GM23338 (cell line): ENCODE measurements at regions not wholly inside any gene's neighbourhood (a gene's known extent, or its start where the extent isn't known, plus 50 kb on each side); places are given as distances from the start of the nearest gene placed in this dataset.

Experiments used
- ATAC-seq: fragments of 200-7000 bp; cut with Tn5 transposase; 3 replicates; pipeline ENCODE4 v1.9.1; 2020
- DNase-seq: peaks from one replicate; pipeline ENCODE4 v3.0.0-alpha.2; 2015; ENCODE audit warnings: low spot score
- H2AFZ ChIP-seq: fragments of 200-600 bp; sonication (generic); 2 replicates; pipeline ENCODE4 v1.8.0; 2016; ENCODE audit warnings: antibody characterized with exemption, mild to moderate bottlenecking, moderate library complexity
- H3F3A ChIP-seq: fragments of 200-600 bp; sonication (generic); replicated peaks from 2 replicates; pipeline ENCODE4 v1.8.0; 2017; ENCODE audit warnings: antibody characterized with exemption, mixed run types, low read depth
- H3K27ac ChIP-seq: fragments of 200-600 bp; sonication (generic); 2 replicates; pipeline ENCODE4 v1.6.1; 2016; ENCODE audit warnings: low read depth
- H3K27me3 ChIP-seq: fragments of 200-600 bp; sonication (generic); 2 replicates; pipeline ENCODE4 v1.8.0; 2016; ENCODE audit warnings: mild to moderate bottlenecking, mixed run types, moderate library complexity; ENCODE audit not compliant: insufficient read depth
- H3K36me3 ChIP-seq: fragments of 200-600 bp; sonication (generic); 2 replicates; pipeline ENCODE4 v1.8.0; 2016; ENCODE audit warnings: mild to moderate bottlenecking; ENCODE audit not compliant: insufficient read depth
- H3K4me1 ChIP-seq: fragments of 200-600 bp; sonication (generic); 2 replicates; pipeline ENCODE4 v1.8.0; 2016; ENCODE audit warnings: mild to moderate bottlenecking, moderate library complexity; ENCODE audit not compliant: insufficient read depth
- H3K4me2 ChIP-seq: fragments of 200-600 bp; sonication (generic); 2 replicates; pipeline ENCODE4 v1.7.1; 2017; ENCODE audit warnings: mixed run types
- H3K4me3 ChIP-seq: fragments of 200-600 bp; sonication (generic); 2 replicates; pipeline ENCODE4 v1.6.1; 2016; ENCODE audit warnings: mixed run types
- H3K79me2 ChIP-seq: fragments of 200-600 bp; sonication (generic); replicated peaks from 2 replicates; pipeline ENCODE4 v1.8.0; 2017; ENCODE audit warnings: mild to moderate bottlenecking; ENCODE audit not compliant: insufficient read depth
- H3K9me2 ChIP-seq: fragments of 200-600 bp; sonication (generic); 2 replicates; pipeline ENCODE4 v1.8.0; 2017; ENCODE audit not compliant: insufficient read depth
- H4K20me1 ChIP-seq: fragments of 200-600 bp; sonication (generic); replicated peaks from 2 replicates; pipeline ENCODE4 v1.8.0; 2017; ENCODE audit warnings: mild to moderate bottlenecking; ENCODE audit not compliant: insufficient read depth
- H3K27ac Mint-ChIP-seq: 2 replicates; pipeline ENCODE4 v1.8.0; 2020; ENCODE audit warnings: inconsistent platforms, mild to moderate bottlenecking, moderate library complexity, mixed read lengths
- H3K27me3 Mint-ChIP-seq: 3 replicates; pipeline ENCODE4 v1.8.0; 2022; ENCODE audit warnings: low read depth, mild to moderate bottlenecking, moderate library complexity, mixed read lengths, inconsistent platforms; ENCODE audit not compliant: insufficient read depth, poor library complexity
- H3K36me3 Mint-ChIP-seq: 3 replicates; pipeline ENCODE4 v1.8.0; 2021; ENCODE audit warnings: low read depth, mild to moderate bottlenecking, inconsistent platforms, moderate library complexity, mixed read lengths
- H3K4me1 Mint-ChIP-seq: 3 replicates; pipeline ENCODE4 v1.8.0; 2020; ENCODE audit warnings: mild to moderate bottlenecking, inconsistent platforms, mixed read lengths
- H3K4me3 Mint-ChIP-seq: 3 replicates; pipeline ENCODE4 v1.8.0; 2021; ENCODE audit warnings: moderate library complexity, mild to moderate bottlenecking, inconsistent platforms, mixed read lengths
- H3K9me3 Mint-ChIP-seq: 3 replicates; pipeline ENCODE4 v1.8.0; 2020; ENCODE audit warnings: moderate library complexity, mild to moderate bottlenecking, inconsistent platforms, mixed read lengths
- CREB1 ChIP-seq: fragments of 250-450 bp; sonication (Bioruptor Pico); IDR thresholded peaks from 2 replicates; pipeline ENCODE4 v1.5.0; 2020; ENCODE audit warnings: low read depth, mild to moderate bottlenecking, moderate library complexity
- CTCF ChIP-seq, 2 experiments: fragments of 200-600 bp in 1 of 2; sonication (generic) in 1 of 2; conservative IDR thresholded peaks; 2 replicates each; pipeline versions ENCODE4 v1.5.1 to v1.6.1; 2016 to 2017; ENCODE audit warnings: antibody characterized with exemption in 2 of 2, low read depth in 2 of 2, mild to moderate bottlenecking in 2 of 2, moderate library complexity in 1 of 2
- ETS1 ChIP-seq: IDR thresholded peaks from 2 replicates; pipeline ENCODE4 v1.6.1; 2016; ENCODE audit warnings: antibody characterized with exemption
- EZH2phosphoT487 ChIP-seq: fragments of 200-600 bp; sonication (generic); IDR thresholded peaks from one replicate; pipeline ENCODE4 v1.8.1; 2018; ENCODE audit warnings: antibody characterized with exemption; ENCODE audit not compliant: unreplicated experiment
- NANOG ChIP-seq: IDR thresholded peaks from 2 replicates; pipeline ENCODE4 v1.6.1; 2016; ENCODE audit warnings: antibody characterized with exemption, borderline replicate concordance
- POLR2AphosphoS5 ChIP-seq: IDR thresholded peaks from 2 replicates; pipeline ENCODE4 v1.6.1; 2016; ENCODE audit warnings: antibody characterized with exemption, low read depth
- STAT1 ChIP-seq: IDR thresholded peaks from one replicate; pipeline ENCODE4 v1.6.1; 2016; ENCODE audit warnings: antibody characterized with exemption; ENCODE audit not compliant: unreplicated experiment
- ZNF114 ChIP-seq: fragments of 250-450 bp; sonication (Bioruptor Pico); IDR thresholded peaks from 2 replicates; pipeline ENCODE4 v1.5.0; 2020; ENCODE audit warnings: mild to moderate bottlenecking, moderate library complexity
- TF ChIP-seq, protein P1 (sequence below): fragments of 250-450 bp; sonication (Bioruptor Pico); IDR thresholded peaks from 2 replicates; pipeline ENCODE4 v1.5.0; 2020; ENCODE audit warnings: mild to moderate bottlenecking, moderate library complexity

- DNase-seq (no peak), ATAC-seq (no peak)
- TF ChIP-seq ETS1, result no peak
- no peak for TF ChIP-seq EZH2phosphoT487
- TF ChIP-seq, protein P1, sequence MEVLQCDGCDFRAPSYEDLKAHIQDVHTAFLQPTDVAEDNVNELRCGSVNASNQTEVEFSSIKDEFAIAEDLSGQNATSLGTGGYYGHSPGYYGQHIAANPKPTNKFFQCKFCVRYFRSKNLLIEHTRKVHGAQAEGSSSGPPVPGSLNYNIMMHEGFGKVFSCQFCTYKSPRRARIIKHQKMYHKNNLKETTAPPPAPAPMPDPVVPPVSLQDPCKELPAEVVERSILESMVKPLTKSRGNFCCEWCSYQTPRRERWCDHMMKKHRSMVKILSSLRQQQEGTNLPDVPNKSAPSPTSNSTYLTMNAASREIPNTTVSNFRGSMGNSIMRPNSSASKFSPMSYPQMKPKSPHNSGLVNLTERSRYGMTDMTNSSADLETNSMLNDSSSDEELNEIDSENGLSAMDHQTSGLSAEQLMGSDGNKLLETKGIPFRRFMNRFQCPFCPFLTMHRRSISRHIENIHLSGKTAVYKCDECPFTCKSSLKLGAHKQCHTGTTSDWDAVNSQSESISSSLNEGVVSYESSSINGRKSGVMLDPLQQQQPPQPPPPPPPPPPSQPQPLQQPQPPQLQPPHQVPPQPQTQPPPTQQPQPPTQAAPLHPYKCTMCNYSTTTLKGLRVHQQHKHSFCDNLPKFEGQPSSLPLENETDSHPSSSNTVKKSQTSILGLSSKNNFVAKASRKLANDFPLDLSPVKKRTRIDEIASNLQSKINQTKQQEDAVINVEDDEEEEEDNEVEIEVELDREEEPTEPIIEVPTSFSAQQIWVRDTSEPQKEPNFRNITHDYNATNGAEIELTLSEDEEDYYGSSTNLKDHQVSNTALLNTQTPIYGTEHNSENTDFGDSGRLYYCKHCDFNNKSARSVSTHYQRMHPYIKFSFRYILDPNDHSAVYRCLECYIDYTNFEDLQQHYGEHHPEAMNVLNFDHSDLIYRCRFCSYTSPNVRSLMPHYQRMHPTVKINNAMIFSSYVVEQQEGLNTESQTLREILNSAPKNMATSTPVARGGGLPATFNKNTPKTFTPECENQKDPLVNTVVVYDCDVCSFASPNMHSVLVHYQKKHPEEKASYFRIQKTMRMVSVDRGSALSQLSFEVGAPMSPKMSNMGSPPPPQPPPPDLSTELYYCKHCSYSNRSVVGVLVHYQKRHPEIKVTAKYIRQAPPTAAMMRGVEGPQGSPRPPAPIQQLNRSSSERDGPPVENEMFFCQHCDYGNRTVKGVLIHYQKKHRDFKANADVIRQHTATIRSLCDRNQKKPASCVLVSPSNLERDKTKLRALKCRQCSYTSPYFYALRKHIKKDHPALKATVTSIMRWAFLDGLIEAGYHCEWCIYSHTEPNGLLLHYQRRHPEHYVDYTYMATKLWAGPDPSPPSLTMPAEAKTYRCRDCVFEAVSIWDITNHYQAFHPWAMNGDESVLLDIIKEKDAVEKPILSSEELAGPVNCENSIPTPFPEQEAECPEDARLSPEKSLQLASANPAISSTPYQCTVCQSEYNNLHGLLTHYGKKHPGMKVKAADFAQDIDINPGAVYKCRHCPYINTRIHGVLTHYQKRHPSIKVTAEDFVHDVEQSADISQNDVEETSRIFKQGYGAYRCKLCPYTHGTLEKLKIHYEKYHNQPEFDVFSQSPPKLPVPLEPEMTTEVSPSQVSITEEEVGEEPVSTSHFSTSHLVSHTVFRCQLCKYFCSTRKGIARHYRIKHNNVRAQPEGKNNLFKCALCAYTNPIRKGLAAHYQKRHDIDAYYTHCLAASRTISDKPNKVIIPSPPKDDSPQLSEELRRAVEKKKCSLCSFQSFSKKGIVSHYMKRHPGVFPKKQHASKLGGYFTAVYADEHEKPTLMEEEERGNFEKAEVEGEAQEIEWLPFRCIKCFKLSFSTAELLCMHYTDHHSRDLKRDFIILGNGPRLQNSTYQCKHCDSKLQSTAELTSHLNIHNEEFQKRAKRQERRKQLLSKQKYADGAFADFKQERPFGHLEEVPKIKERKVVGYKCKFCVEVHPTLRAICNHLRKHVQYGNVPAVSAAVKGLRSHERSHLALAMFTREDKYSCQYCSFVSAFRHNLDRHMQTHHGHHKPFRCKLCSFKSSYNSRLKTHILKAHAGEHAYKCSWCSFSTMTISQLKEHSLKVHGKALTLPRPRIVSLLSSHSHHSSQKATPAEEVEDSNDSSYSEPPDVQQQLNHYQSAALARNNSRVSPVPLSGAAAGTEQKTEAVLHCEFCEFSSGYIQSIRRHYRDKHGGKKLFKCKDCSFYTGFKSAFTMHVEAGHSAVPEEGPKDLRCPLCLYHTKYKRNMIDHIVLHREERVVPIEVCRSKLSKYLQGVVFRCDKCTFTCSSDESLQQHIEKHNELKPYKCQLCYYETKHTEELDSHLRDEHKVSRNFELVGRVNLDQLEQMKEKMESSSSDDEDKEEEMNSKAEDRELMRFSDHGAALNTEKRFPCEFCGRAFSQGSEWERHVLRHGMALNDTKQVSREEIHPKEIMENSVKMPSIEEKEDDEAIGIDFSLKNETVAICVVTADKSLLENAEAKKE (CRISPR knock-in tag), result no peak
- TF ChIP-seq STAT1, result no peak
- no peak for TF ChIP-seq CTCF (conservative IDR thresholded peaks at IDR 0.05; ENCODE audit: low read depth in 2 of 2)
- TF ChIP-seq NANOG, result no peak
- no peak for TF ChIP-seq ZNF114
- no peak for TF ChIP-seq POLR2AphosphoS5
- no peak for TF ChIP-seq CREB1 (CRISPR knock-in tag)
- Histone ChIP-seq H3K27ac (no peak overlapping the region), H3K36me3 (no peaks in the 10 kb centered on the region), H3K79me2 (no peaks in the 10 kb centered on the region), H3K4me1 (no peaks in the 10 kb centered on the region), H3K4me2 (no peak overlapping the region), H4K20me1 (no peaks in the 10 kb centered on the region), H2AFZ (no peak overlapping the region), H3F3A (no peaks in the 10 kb centered on the region), H3K9me2 (no peaks in the 10 kb centered on the region; the same call in 1 of the 2 replicates), H3K27me3 (no peaks in the 10 kb centered on the region), H3K4me3 (no peak overlapping the region)
- Mint-ChIP-seq H3K4me3 (no peak overlapping the region), H3K27ac (no peak overlapping the region), H3K4me1 (no peaks in the 10 kb centered on the region), H3K36me3 (no peaks in the 10 kb centered on the region), H3K27me3 (no peaks in the 10 kb centered on the region), H3K9me3 (no peaks in the 10 kb centered on the region)
Observed at GRCh38 chr11:80733790-80734189, 1293.0 kb upstream of the TENM4 start.
